Hematopoietic multipotent progenitor cell treated with erythropoietin and hydrocortisone succinate and interleukin-3 and kit ligand, for 4 days (in vitro differentiated cells): ENCODE measurements at regions not wholly inside any gene's neighbourhood (a gene's known extent, or its start where the extent isn't known, plus 50 kb on each side); places are given as distances from the start of the nearest gene placed in this dataset.

Source experiments
- DNase-seq: peaks from one replicate; pipeline ENCODE4 v3.0.0-alpha.2; 2015

GRCh38 chr7:16223963-16224707 lies 197.2 kb downstream of the CRPPA start:
- peak; percentile 15 for DNase-seq

- DNase-seq = no peak
Observed at GRCh38 chr7:16212610-16213009, 208.7 kb downstream of the CRPPA start.

GRCh38 chr7:16212032-16212431 lies 209.3 kb downstream of the CRPPA start:
- no peak for DNase-seq

GRCh38 chr7:16211402-16211925 lies 209.9 kb downstream of the CRPPA start:
- DNase-seq = no peak

GRCh38 chr7:16210171-16210570 lies 211.2 kb downstream of the CRPPA start:
- peak; percentile 5 for DNase-seq

GRCh38 chr7:16207321-16207720 lies 214.0 kb downstream of the CRPPA start:
- no peak for DNase-seq

- DNase-seq = no peak
Observed at GRCh38 chr7:16205466-16205865, 215.9 kb downstream of the CRPPA start.

- no peak for DNase-seq
Observed at GRCh38 chr7:16204953-16205352, 216.4 kb downstream of the CRPPA start.

- no peak for DNase-seq
Observed at GRCh38 chr7:16203065-16203464, 218.3 kb downstream of the CRPPA start.

GRCh38 chr7:16202303-16202702 lies 219.0 kb downstream of the CRPPA start:
- DNase-seq = no peak

GRCh38 chr7:16200591-16200990 lies 220.7 kb downstream of the CRPPA start:
- no peak for DNase-seq

GRCh38 chr7:16193631-16194030 lies 227.7 kb downstream of the CRPPA start:
- DNase-seq = no peak

- DNase-seq = no peak
Observed at GRCh38 chr7:16189026-16189715, 232.2 kb downstream of the CRPPA start.

GRCh38 chr7:16187131-16187530 lies 234.2 kb downstream of the CRPPA start:
- no peak for DNase-seq

GRCh38 chr7:16178585-16178984 lies 242.8 kb downstream of the CRPPA start:
- no peak for DNase-seq

GRCh38 chr7:16178092-16178491 lies 243.2 kb downstream of the CRPPA start:
- no peak for DNase-seq

GRCh38 chr7:16174253-16174652 lies 247.1 kb downstream of the CRPPA start:
- no peak for DNase-seq

- DNase-seq = no peak
Observed at GRCh38 chr7:16172366-16172765, 249.0 kb downstream of the CRPPA start.

- DNase-seq = peak; percentile 19
Observed at GRCh38 chr7:16171928-16172327, 249.4 kb downstream of the CRPPA start.

- DNase-seq = no peak
Observed at GRCh38 chr7:16170671-16171070, 250.7 kb downstream of the CRPPA start.

- no peak for DNase-seq
Observed at GRCh38 chr7:16169537-16169936, 251.8 kb downstream of the CRPPA start.

- DNase-seq = no peak
Observed at GRCh38 chr7:16167526-16167925, 253.8 kb downstream of the CRPPA start.

- no peak for DNase-seq
Observed at GRCh38 chr7:16144361-16144760, 277.0 kb downstream of the CRPPA start.

- no peak for DNase-seq
Observed at GRCh38 chr7:16137944-16138343, 283.4 kb downstream of the CRPPA start.
